T-helper 17 cell (primary cell): ENCODE measurements at regions not wholly inside any gene's neighbourhood (a gene's known extent, or its start where the extent isn't known, plus 50 kb on each side); places are given as distances from the start of the nearest gene placed in this dataset.

Experiments
- ATAC-seq: fragments of 150-1000 bp; cut with Tn5 transposase; 2 replicates; pipeline ENCODE4 v1.10.0; 2021; ENCODE audit warnings: mild to moderate bottlenecking, moderate library complexity
- DNase-seq, 3 donors: peaks; one replicate each; pipeline versions ENCODE4 v3.0.0 to v3.0.0-alpha.2; 2020 to 2021
- H3K9me3 ChIP-seq: one replicate; pipeline ENCODE4 v1.7.0; 2013; ENCODE audit warnings: low read length, mild to moderate bottlenecking; ENCODE audit not compliant: control insufficient read depth, poor library complexity, severe bottlenecking
- H3K27ac Mint-ChIP-seq: one replicate; pipeline ENCODE4 v1.8.0; 2022; ENCODE audit warnings: mild to moderate bottlenecking, moderate library complexity, mixed read lengths
- H3K27me3 Mint-ChIP-seq: one replicate; pipeline ENCODE4 v1.8.0; 2022; ENCODE audit warnings: mixed read lengths
- H3K36me3 Mint-ChIP-seq: one replicate; pipeline ENCODE4 v1.8.0; 2022; ENCODE audit warnings: low read depth, mixed read lengths
- H3K4me1 Mint-ChIP-seq: one replicate; pipeline ENCODE4 v1.8.0; 2022; ENCODE audit warnings: mild to moderate bottlenecking, mixed read lengths
- H3K4me3 Mint-ChIP-seq: one replicate; pipeline ENCODE4 v1.8.0; 2022; ENCODE audit warnings: mild to moderate bottlenecking, moderate library complexity, mixed read lengths

GRCh38 chr4:81963015-81963762 is 410.6 kb downstream of the HNRNPD start:
- H3K27ac Mint-ChIP-seq = no peak overlapping the region
- H3K4me1 Mint-ChIP-seq = no peaks in the 10 kb centered on the region
- no peaks in the 10 kb centered on the region for H3K9me3 ChIP-seq
- no peak overlapping the region for H3K4me3 Mint-ChIP-seq
- ATAC-seq (no peak), DNase-seq (no peak)
- H3K27me3 Mint-ChIP-seq = peaks cover 44% of the 10 kb centered on the region
- no peaks in the 10 kb centered on the region for H3K36me3 Mint-ChIP-seq

GRCh38 chr4:81960961-81961360 is 412.8 kb downstream of the HNRNPD start:
- H3K27me3 Mint-ChIP-seq = peaks cover 32% of the 10 kb centered on the region
- H3K9me3 ChIP-seq = no peaks in the 10 kb centered on the region
- DNase-seq = no peak

GRCh38 chr4:81954271-81954670 is 419.5 kb downstream of the HNRNPD start:
- no peak overlapping the region for H3K27ac Mint-ChIP-seq
- H3K36me3 Mint-ChIP-seq = no peaks in the 10 kb centered on the region
- H3K9me3 ChIP-seq = no peaks in the 10 kb centered on the region
- H3K4me3 Mint-ChIP-seq = no peak overlapping the region
- peaks cover 6% of the 10 kb centered on the region for H3K27me3 Mint-ChIP-seq
- DNase-seq (no peak), ATAC-seq (no peak)
- no peaks in the 10 kb centered on the region for H3K4me1 Mint-ChIP-seq

More at GRCh38 chr4:81960961-81961360, 412.8 kb downstream of the HNRNPD start:
- no peak overlapping the region for H3K27ac Mint-ChIP-seq
- ATAC-seq = no peak
- no peaks in the 10 kb centered on the region for H3K36me3 Mint-ChIP-seq
- H3K4me1 Mint-ChIP-seq = no peaks in the 10 kb centered on the region
- H3K4me3 Mint-ChIP-seq = no peak overlapping the region

- Mint-ChIP-seq H3K36me3 (no peaks in the 10 kb centered on the region), H3K4me1 (no peaks in the 10 kb centered on the region), H3K27ac (no peak overlapping the region), H3K27me3 (peaks cover 18% of the 10 kb centered on the region), H3K4me3 (no peak overlapping the region)
- H3K9me3 ChIP-seq = no peaks in the 10 kb centered on the region
- ATAC-seq = no peak
- DNase-seq = no peak
Measured at GRCh38 chr4:81951891-81952455, 421.8 kb downstream of the HNRNPD start.

- ATAC-seq (no peak), DNase-seq (no peak)
- no peaks in the 10 kb centered on the region for H3K36me3 Mint-ChIP-seq
- no peak overlapping the region for H3K4me3 Mint-ChIP-seq
- no peaks in the 10 kb centered on the region for H3K9me3 ChIP-seq
- peaks cover 18% of the 10 kb centered on the region for H3K27me3 Mint-ChIP-seq
- no peaks in the 10 kb centered on the region for H3K4me1 Mint-ChIP-seq
- no peak overlapping the region for H3K27ac Mint-ChIP-seq
Measured at GRCh38 chr4:81946996-81947395, 426.8 kb downstream of the HNRNPD start.

- no peak overlapping the region for H3K4me3 Mint-ChIP-seq
- H3K4me1 Mint-ChIP-seq = no peaks in the 10 kb centered on the region
- H3K36me3 Mint-ChIP-seq = no peaks in the 10 kb centered on the region
- no peaks in the 10 kb centered on the region for H3K9me3 ChIP-seq
- peaks cover 12% of the 10 kb centered on the region for H3K27me3 Mint-ChIP-seq
- DNase-seq = no peak
- no peak for ATAC-seq
- H3K27ac Mint-ChIP-seq = no peak overlapping the region
Measured at GRCh38 chr4:81930506-81931238, 443.1 kb downstream of the HNRNPD start.

- ATAC-seq (no peak), DNase-seq (no peak)
- H3K4me1 Mint-ChIP-seq = no peaks in the 10 kb centered on the region
- no peaks in the 10 kb centered on the region for H3K9me3 ChIP-seq
- no peak overlapping the region for H3K4me3 Mint-ChIP-seq
- peaks cover 4% of the 10 kb centered on the region for H3K36me3 Mint-ChIP-seq
- peaks cover 53% of the 10 kb centered on the region for H3K27me3 Mint-ChIP-seq
- H3K27ac Mint-ChIP-seq = no peak overlapping the region
Measured at GRCh38 chr4:81923140-81923539, 450.7 kb downstream of the HNRNPD start.

- no peak for ATAC-seq
- Mint-ChIP-seq H3K27ac (no peak overlapping the region), H3K4me3 (no peak overlapping the region), H3K36me3 (peaks cover 4% of the 10 kb centered on the region), H3K27me3 (peaks cover 53% of the 10 kb centered on the region), H3K4me1 (no peaks in the 10 kb centered on the region)
- no peak for DNase-seq
- H3K9me3 ChIP-seq = no peaks in the 10 kb centered on the region
Measured at GRCh38 chr4:81922313-81922712, 450.6 kb upstream of the RASGEF1B start.

GRCh38 chr4:81921751-81922159 is 450.0 kb upstream of the RASGEF1B start:
- Mint-ChIP-seq H3K4me1 (no peaks in the 10 kb centered on the region), H3K27ac (no peak overlapping the region), H3K27me3 (peaks cover 53% of the 10 kb centered on the region), H3K4me3 (no peak overlapping the region), H3K36me3 (peaks cover 4% of the 10 kb centered on the region)
- ATAC-seq = no peak
- no peak for DNase-seq
- no peaks in the 10 kb centered on the region for H3K9me3 ChIP-seq

- peaks cover 47% of the 10 kb centered on the region for H3K27me3 Mint-ChIP-seq
- peaks cover 6% of the 10 kb centered on the region for H3K36me3 Mint-ChIP-seq
- no peaks in the 10 kb centered on the region for H3K4me1 Mint-ChIP-seq
- no peak for DNase-seq
- no peaks in the 10 kb centered on the region for H3K9me3 ChIP-seq
- H3K4me3 Mint-ChIP-seq = no peak overlapping the region
- no peak for ATAC-seq
- no peak overlapping the region for H3K27ac Mint-ChIP-seq
Measured at GRCh38 chr4:81919810-81920209, 448.1 kb upstream of the RASGEF1B start.

GRCh38 chr4:81919223-81919622 is 447.5 kb upstream of the RASGEF1B start:
- Mint-ChIP-seq H3K4me3 (no peak overlapping the region), H3K27ac (no peak overlapping the region), H3K27me3 (peaks cover 44% of the 10 kb centered on the region), H3K36me3 (peaks cover 6% of the 10 kb centered on the region), H3K4me1 (no peaks in the 10 kb centered on the region)
- ATAC-seq (peak; percentile 50), DNase-seq (no peak)
- H3K9me3 ChIP-seq = no peaks in the 10 kb centered on the region

GRCh38 chr4:81915430-81915829 is 443.7 kb upstream of the RASGEF1B start:
- H3K4me1 Mint-ChIP-seq = peaks cover 6% of the 10 kb centered on the region
- H3K36me3 Mint-ChIP-seq = peaks cover 2% of the 10 kb centered on the region

GRCh38 chr4:81914623-81915022 is 442.9 kb upstream of the RASGEF1B start:
- DNase-seq = no peak
- Mint-ChIP-seq H3K4me3 (no peak overlapping the region), H3K36me3 (peaks cover 2% of the 10 kb centered on the region), H3K27ac (no peak overlapping the region), H3K27me3 (peaks cover 23% of the 10 kb centered on the region), H3K4me1 (peaks cover 6% of the 10 kb centered on the region)
- no peak for ATAC-seq
- H3K9me3 ChIP-seq = no peaks in the 10 kb centered on the region

More at GRCh38 chr4:81915430-81915829, 443.7 kb upstream of the RASGEF1B start:
- DNase-seq = no peak
- no peak overlapping the region for H3K4me3 Mint-ChIP-seq
- H3K27ac Mint-ChIP-seq = no peak overlapping the region
- peaks cover 24% of the 10 kb centered on the region for H3K27me3 Mint-ChIP-seq
- H3K9me3 ChIP-seq = no peaks in the 10 kb centered on the region
- no peak for ATAC-seq
